OCI-LY7 (cell line): ENCODE measurements at regions not wholly inside any gene's neighbourhood (a gene's known extent, or its start where the extent isn't known, plus 50 kb on each side); places are given as distances from the start of the nearest gene placed in this dataset.

Experiments
- CTCF ChIP-seq: fragments of 200-600 bp; sonication (generic); conservative IDR thresholded peaks from 2 replicates; pipeline ENCODE4 v1.5.1; 2014; ENCODE audit warnings: mild to moderate bottlenecking, antibody characterized with exemption, low read length, moderate library complexity, mixed read lengths
- EZH2phosphoT487 ChIP-seq: fragments of 200-600 bp; sonication (generic); IDR thresholded peaks from 2 replicates; pipeline ENCODE4 v1.6.1; 2018; ENCODE audit warnings: low read depth, borderline replicate concordance, mild to moderate bottlenecking, mixed run types, antibody characterized with exemption, low read length, moderate library complexity, mixed read lengths

- TF ChIP-seq CTCF (no peak), EZH2phosphoT487 (no peak)
Measured at GRCh38 chr17:13393841-13394710, 207.7 kb downstream of the HS3ST3A1 start.
